HG02642 (cell line): ENCODE measurements at regions not wholly inside any gene's neighbourhood (a gene's known extent, or its start where the extent isn't known, plus 50 kb on each side); places are given as distances from the start of the nearest gene placed in this dataset.

Source experiments
- ATAC-seq: cut with Tn5 transposase; IDR thresholded peaks from one replicate; pipeline ENCODE4 v1.9.1; 2021; ENCODE audit warnings: mild to moderate bottlenecking; ENCODE audit not compliant: unreplicated experiment, poor library complexity

GRCh38 chr2:3958969-3959368 lies 255.6 kb downstream of the DCDC2C start:
- no peak for ATAC-seq

GRCh38 chr2:3959372-3959771 lies 256.0 kb downstream of the DCDC2C start:
- ATAC-seq: no peak

- no peak for ATAC-seq
Measured at GRCh38 chr2:3960106-3960505, 256.7 kb downstream of the DCDC2C start.

DNA sequence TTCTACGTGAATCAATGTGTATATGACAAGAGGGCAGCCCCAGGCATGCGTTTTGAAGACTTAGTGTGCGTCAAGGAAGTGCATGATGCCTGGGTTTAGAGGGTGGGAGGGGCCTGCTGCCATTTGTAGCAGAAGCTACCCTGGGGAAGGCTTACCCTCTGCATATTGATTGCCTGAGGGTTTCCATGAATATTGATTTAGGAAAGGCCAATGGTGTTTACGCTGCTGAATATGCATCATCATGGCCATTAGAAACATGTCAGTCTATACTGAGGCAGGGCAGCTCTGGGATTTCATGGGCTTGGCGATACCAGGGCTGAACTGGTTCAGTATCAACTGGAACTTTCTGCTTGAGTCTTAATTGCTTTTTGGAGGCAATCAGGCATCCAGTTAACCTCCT lies 259.3 kb downstream of the DCDC2C start:
- no peak for ATAC-seq

- ATAC-seq: no peak
Measured at GRCh38 chr2:3965211-3965610, 261.8 kb downstream of the DCDC2C start.

- ATAC-seq: no peak
Measured at GRCh38 chr2:3965953-3966352, 262.6 kb downstream of the DCDC2C start.

GRCh38 chr2:3966470-3966869 lies 263.1 kb downstream of the DCDC2C start:
- ATAC-seq: no peak

DNA sequence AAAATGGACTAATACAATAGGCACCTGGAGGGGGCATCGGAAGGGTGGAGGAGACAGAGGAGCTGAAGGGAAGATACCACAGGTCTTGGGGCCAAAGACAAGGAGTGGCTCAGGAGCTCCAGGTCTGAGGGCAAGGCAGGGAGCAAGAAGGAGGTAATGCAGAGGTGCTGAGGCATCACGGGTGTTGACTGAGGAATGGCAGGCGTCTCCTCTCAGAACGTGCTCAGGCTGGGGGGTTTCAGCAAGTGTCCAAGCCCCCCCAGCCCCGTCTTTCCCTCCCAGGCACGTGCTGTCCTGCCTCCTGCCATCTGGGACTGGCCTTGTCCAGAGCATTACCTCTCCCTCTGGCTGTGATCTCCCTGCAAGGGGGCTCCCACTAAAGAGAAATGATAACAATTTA lies 265.4 kb downstream of the DCDC2C start:
- ATAC-seq: no peak

GRCh38 chr2:3970791-3971651 lies 267.6 kb downstream of the DCDC2C start:
- ATAC-seq: no peak

- ATAC-seq: no peak
Measured at GRCh38 chr2:3971652-3972192, 268.3 kb downstream of the DCDC2C start.

DNA sequence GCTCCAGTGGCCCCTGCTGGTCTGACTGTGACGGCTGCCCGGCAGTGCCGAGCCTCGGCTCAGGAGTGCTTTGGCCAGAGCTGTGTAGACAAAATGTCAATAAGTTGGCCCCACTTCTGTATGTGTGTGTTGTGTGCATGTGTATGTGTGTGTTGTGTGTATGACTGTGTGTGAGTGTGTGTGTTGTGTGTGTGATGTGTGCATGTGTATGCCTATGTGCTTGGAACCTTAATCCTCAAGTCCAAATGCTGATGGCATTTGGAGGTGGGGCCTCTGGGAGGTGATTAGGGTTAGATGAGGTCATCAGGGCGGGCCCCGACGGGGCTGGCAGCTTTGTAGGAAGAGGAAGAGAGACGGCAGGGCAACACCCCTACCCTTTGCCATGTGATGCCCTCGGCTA lies 269.0 kb downstream of the DCDC2C start:
- no peak for ATAC-seq

DNA sequence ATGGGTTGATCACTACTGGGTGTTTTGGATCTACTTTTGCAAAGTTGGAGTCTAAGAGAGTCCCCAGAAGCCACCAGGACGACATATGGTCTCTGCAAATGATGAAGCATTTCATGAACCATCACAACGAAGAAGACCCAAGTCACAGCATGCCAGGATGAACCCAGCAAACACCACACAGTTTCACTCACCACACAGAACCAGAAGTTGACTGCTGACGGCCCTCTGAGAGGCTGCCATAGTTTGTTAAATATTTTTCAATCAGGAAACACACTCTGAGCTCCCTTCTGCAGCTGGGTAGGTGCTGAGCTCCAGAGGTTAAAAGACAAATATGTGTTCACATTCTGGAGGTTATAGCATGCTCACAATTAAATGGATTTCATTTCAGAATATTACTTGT lies 271.4 kb downstream of the DCDC2C start:
- no peak for ATAC-seq

GRCh38 chr2:3981446-3981987 lies 278.1 kb downstream of the DCDC2C start:
- no peak for ATAC-seq

DNA sequence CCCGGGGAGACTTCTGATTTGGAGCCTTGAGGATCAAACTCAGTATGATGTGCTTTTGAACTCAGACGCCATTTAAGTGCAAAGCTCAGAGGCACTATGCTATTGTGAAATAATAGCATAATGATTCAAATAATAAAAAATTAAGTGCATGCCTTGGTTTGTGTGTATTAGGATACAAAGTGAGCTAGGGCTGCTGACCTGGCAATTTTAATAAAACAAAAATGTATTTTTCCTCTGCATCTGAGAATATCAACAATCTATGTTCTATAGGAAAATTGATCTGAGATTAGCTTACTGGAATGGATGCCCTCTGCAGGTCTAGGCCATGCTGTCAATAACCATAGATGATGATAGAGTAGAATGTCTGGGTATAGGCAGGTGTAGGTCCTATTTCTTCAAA lies 278.8 kb downstream of the DCDC2C start:
- ATAC-seq: no peak

DNA sequence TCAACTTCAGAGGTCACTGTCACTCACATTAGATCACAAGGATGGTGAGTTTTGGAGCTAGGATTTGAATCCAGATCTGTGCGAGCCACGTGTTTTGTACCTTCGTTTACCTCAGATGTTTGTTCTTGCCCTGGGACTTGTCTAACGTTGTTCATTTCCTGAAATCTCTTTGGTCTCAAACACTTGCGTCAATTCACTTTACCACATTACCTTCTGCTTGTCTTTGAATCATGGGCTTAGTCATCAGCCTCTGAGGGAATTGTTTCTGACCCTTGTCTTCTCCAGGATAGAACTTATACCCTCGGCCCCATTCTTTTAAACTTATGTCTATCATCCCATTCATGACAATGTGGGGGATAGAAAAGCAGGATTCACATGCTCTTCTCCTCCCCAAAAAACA lies 282.7 kb downstream of the DCDC2C start:
- ATAC-seq: no peak

GRCh38 chr2:3986530-3987258 lies 283.3 kb downstream of the DCDC2C start:
- ATAC-seq: no peak

DNA sequence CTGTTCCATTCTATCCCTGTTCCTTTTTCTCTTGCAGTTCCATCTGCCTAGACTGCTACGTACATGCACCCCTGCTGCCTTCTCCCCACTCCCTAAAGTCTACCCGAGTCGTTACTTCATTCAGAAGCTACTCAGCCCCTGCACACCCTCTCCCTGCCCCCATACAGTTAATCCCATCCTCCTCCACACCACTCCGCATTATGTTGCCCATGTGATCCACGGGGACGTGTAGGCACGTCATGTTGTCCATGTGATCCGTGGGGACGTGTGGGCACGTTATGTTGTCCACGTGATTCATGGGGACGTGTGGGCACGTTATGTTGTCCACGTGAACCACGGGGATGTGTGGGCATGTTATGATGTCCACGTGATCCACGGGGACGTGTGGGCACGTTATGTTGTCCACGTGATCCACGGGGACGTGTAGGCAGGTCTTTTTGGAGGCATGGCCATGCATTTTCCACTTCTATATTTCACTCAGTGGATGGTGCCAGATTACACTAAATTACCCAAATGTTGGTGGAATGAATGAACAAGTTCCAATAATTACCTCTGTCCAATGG lies 299.5 kb downstream of the DCDC2C start:
- no peak for ATAC-seq

GRCh38 chr2:4012197-4012596 lies 308.8 kb downstream of the DCDC2C start:
- no peak for ATAC-seq

DNA sequence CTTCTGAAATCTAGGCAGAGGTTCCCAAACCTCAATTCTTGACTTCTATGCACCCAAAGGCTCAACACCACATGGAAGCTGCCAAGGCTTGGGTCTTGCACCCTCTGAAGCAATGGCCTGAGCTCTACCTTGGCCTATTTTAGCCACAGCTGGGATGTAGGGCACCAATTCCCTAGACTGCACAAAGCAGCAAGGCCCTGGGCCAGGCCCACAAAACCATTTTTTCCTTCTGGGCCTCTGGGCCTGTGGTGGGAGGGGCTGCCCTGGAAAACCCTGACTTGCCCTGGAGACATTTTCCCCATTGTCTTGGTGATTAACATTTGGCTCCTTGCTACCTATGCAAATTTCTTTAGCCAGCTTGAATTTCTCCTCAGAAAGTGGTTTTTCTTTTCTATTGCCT lies 315.2 kb downstream of the DCDC2C start:
- ATAC-seq: no peak

GRCh38 chr2:4020153-4020552 lies 316.8 kb downstream of the DCDC2C start:
- ATAC-seq: no peak

- ATAC-seq: no peak
Measured at GRCh38 chr2:4020649-4021048, 317.3 kb downstream of the DCDC2C start.
